HG03196 (cell line): ENCODE measurements at regions not wholly inside any gene's neighbourhood (a gene's known extent, or its start where the extent isn't known, plus 50 kb on each side); places are given as distances from the start of the nearest gene placed in this dataset.
"Not testable (repeated sequence)": the region's sequence is repeated elsewhere in the genome, so short reads cannot be mapped to it uniquely, and the experiment has no call there.

Experiments used
- ATAC-seq: cut with Tn5 transposase; IDR thresholded peaks from one replicate; pipeline ENCODE4 v1.9.1; 2021; ENCODE audit not compliant: unreplicated experiment

DNA sequence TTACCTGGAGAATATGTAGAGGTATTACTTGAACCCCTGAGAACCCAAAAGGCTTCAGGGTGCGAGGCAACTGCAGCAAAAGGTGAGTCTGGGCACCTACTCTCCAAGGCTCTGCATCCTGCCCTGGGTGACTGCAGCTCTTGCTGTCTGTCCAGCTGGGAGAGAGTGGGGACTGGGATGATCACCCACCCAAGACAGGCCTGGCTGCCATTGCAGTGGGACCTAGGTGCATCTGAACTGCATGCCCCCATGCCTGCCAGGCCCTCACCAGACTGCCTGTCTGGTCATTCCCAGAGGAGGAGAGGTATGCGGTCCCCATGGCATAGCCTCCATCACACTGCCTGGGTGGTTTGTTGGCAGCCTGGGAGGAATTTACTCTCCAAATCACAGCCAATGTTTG is 563.9 kb downstream of the TFAP2A start:
- ATAC-seq, result no peak

DNA sequence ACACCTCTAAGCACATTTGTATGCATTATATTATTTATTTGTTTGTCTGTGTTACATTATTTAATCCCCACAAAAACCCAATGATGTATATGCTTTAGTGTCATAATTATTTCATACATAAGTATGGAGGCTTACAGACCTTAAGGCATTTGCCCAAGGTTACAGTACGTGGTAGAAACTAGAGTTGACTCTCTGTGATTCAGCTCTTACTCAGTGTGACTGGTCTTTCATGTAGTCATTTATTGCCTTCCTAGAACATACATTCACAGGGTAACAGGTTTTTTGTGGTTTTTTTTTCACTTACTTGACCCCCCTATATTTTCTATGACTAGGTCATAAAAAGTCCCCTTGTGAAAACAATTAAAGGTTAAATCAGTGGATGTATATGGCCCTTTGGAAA is 566.8 kb downstream of the TFAP2A start:
- ATAC-seq, result no peak

DNA sequence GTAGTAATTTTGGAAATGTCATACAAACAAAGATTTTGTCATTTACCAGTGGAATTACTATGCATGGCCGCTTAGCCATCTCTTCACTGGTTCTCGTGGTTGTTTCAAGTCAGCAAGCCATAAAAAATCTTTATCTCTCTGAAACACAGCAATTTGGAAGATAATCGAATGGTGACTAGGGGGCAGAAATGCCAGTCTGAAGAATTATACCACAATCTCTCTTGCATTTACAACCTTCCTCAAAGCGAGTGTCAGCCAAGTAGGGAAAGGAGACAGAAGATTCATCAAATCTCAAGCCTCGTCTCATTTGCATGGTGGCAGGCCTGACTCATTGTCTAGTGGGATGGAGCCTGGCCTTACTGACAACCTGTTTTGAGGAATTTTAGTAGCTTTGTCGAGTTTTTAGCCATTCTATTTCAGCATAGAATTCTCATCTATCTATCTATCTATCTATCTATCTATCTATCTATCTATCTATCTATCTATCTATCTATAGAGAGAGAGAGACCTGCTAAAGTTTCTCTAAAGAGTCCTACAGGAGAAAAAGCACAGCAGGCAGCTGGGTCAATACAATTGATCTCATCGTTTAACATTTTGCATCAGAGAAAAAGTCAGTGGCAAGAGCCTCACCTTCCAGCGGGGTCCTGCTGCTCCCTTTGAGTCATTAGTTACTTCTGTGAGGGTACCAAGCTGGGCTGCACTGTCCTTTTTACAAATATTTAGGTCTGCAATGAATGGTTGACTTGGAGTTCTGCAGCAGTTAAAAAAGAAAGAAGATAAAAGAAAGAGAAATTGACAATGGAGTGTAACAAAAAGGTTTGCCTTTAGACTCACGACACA is 572.8 kb downstream of the TFAP2A start:
- no peak for ATAC-seq

DNA sequence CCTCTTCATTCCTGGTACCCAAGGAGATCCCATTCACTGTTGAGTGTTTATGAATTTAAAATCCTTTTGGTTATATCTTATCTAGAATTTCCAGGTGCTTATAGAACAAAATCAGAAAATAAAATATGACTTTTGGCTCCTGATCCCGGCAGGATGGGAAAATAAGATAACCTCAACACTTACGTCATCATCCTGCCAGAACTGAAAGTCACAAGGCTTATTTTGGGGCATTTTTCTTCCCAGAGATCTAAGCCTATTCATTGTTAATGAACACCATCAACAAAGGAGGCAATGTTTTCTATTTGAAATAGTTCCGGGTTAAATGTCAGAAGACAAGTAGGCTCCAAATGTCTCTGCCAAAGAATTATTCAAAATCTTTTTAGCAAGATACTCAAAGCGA is 580.6 kb downstream of the TFAP2A start:
- no peak for ATAC-seq

DNA sequence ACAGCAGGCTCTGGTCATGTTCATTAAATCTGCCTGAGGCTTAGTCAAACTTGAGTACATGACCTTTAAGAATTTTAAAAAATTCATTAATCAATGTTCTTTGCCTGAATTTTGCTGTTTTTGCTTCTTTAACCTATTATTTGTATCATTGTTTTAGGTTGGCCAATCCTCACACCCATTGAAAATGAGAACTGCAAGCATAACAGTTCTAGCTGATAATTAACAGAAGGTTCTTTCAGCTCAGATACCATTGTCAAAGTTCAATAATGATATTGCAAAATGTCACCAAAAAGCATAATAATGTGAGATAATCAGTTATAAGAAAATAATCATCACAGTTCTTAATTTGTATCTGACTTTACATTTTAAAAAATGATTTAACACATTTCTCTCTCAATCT is 583.1 kb downstream of the TFAP2A start:
- ATAC-seq, result no peak

DNA sequence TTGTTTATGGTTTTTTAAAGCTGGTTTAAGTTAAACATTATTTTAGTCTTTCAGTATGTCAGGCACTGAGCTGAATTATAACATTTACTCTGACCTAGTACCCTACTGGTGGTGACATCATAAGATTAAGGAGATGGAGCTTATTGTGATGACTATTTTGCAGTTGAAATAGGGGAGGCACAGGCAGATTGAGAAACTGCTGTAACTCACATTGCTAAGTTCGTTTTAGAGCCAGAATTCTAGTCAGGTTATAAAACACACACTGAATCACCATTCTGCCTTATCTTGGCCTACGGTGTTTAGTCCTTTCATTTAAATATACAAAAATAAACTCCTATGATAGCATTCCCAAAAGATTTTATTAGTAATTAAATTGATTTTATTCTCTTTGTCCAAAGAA is 584.1 kb downstream of the TFAP2A start:
- ATAC-seq, result no peak

DNA sequence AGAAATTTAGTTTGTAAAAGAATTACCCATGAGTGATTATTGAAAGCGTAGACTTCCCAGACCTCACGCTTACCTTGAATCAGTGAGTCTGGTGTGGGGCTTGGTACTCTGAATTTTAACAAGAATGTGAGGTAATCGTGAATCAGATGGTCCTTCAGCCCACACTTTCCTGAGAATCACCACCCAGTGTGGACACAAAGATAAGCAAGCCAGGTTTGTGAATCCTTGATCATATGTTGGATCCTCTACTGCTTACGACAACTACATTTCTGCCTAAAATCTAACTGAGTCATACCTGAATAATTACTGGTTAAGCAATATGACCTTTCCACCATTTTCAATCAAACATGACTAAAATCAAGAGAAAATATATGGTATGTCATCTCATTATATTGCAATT is 589.3 kb downstream of the TFAP2A start:
- no peak for ATAC-seq

DNA sequence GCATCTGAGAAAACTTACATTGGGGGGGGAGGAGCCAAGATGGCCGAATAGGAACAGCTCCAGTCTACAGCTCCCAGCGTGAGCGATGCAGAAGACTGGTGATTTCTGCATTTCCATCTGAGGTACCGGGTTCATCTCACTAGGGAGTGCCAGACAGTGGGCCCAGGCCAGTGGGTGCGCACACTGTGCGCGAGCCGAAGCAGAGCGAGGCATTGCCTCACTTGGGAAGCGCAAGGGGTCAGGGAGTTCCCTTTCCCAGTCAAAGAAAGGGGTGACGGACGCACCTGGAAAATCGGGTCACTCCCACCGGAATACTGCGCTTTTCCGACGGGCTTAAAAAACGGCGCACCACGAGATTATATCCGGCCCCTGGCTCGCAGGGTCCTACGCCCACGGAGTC is 604.1 kb downstream of the TFAP2A start:
- not testable (repeated sequence) for ATAC-seq

DNA sequence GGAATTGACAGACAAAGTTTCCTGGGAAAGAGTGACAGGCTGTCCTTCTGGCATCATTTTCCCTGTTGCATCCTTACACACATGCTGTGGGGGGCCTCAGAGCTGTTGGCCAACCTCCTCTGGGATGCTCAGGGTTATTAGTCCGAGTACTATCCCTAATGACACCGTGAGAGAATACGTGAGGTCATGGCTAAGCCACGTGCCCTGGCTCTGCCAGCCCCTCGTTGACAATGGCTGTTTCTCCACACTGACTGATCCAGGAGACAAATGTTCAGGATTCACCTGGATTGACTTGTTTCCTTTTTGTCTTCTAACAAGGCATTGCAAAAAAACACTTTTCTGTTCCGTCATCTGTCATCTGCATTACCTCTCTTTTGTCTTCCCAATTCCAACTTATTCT is 604.6 kb downstream of the TFAP2A start:
- no peak for ATAC-seq

DNA sequence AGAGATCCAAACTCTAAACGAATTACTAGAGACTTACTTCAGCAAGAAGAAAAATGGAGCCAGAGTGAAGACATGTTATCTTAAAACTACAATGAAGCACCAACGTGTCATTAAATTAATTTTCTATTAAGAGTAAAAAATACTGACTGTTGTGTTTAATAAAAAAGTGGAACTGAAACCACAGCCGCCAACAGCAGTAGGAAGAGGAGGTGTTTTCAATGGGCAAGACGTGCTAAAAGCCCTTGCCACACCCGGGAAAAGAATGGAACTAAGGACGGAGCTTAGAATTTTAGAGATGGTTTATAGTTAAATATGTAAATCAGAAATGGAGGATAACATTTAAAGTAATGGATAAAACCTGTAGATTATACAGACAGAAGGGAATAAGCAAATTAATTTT is 608.7 kb downstream of the TFAP2A start:
- no peak for ATAC-seq

DNA sequence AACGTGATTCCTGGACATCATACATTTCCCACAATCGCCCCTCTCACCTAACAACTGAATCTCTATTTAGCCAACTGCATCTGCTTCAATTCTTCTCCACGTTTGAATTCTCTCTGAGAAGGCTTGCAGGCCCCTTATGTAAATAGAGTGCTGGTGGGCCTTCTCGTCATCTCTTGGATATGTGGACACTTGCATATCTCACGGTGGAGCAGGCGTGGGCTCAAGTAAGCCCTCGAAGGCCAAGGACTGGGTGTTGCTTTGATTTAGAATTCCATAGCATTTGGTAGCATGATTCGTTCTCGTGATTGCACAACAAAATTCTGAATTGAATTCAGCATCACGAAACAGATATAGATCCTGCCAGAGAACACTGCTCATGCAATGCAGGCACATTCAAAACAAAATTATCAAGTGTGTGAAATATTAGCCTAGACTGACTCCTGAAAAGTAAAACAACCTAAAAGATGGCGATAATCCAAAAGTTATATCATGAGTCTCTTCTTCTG is 613.6 kb downstream of the TFAP2A start:
- ATAC-seq, result no peak

DNA sequence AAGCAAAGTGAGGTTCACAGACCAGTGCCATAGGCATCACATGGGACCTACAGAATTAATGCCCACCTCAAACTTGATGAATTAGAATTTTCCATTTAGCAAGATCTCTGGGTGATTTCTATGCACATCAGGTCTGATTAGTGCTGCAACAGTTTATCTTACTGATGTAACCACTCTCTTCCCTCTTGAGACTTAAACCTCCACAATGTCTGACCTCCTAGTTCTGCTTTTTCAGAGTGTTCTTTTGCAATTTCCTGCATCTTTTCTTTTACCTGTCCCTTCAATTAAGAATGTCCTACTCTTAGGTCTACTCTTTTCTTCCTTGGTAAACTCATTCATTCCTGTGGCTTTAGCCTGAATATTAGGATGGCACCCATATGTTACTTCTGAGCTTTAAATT is 615.3 kb downstream of the TFAP2A start:
- no peak for ATAC-seq

DNA sequence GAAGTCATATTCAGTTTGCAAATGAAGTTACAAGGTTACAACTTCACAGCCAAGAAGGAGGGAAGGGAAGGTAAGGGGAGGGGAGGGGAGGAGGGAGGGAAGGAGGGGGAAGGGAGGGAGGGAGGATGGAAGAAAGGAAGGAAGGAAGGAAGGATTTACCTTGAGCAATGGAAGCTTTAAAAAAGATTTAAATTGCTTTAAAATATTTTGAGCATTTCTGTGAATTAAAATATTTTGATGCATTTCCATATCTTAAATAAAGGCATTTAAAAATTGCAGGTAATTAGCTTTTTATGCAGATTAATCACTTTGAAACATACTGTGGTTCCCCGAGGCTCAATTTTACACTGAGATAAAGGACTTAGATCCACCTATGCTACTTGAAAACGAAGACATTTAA is 618.0 kb downstream of the TFAP2A start:
- ATAC-seq, result no peak

DNA sequence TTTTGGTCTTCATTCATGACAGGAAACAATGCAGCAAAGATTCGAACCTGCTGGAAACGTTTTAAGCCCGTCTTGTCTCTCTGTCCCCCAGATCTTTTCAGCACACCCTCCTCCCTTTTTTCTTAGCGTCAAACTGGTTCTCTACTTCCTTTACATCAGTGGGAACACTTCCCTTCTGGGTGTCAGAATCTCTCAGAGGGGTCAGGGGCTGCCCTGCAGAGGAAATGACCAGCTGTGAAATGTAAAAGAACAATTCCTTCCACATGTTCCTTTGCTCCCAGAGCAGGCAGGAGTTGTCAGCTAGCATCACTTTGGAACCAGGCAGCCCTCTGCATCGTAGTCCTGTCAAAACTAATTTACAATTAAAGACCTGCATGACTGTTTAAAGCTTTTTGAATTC is 619.0 kb downstream of the TFAP2A start:
- no peak for ATAC-seq

DNA sequence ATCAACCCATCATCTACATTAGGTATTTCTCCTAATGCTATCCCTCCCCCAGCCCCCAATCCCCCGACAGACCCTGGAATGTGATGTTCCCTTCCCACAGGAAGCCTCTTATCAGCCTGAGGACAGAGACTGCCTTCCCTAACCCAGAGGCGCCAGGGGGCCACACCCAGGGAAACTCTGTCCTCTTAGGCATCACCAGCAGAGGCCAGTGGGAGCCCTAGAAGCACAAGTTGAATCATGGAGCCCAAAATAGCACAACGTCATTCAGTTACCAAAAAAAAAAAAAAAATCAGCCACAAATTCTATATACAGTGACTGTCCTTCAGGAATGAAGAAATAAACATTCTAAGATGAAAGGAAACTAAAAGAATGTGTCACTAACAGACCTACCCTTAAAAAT is 625.7 kb downstream of the TFAP2A start:
- no peak for ATAC-seq

DNA sequence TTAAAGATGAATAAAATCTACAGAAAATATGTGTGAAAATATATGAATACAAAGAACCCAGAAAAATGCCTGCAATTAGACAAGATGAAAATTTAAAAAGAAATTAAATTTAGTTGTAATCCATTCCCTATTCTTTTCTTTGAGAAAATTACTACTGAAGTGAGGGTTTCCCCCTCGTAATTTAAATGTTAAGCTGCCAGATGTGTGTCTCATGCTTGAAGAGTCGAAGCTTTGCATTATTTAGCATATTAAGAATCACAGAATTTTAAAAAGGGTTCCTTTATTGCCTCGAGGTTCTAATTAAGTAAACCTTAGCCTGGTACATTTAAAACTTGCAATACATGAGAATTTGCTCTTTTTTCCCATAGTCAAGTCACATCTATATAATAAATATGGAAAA is 630.1 kb downstream of the TFAP2A start:
- ATAC-seq, result no peak

DNA sequence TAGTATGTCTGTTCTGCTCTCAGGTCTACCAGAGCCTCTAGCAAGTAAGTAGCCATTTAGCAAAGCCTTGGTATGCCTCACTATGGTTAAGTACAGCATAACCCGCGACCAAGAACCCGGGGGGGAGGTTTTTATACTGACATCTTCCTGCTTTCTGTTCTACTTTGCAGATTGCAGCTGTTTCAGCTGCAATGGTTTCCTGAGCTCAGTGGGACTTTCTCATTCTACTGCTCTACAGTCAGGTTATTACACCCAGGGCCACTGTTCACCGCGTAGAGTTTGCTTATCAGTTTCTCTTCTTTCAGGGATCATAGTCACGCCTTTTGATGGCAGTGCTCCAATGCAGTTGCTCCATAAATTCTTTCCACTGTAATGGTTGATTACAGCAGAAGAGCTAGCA is 631.3 kb downstream of the TFAP2A start:
- no peak for ATAC-seq

DNA sequence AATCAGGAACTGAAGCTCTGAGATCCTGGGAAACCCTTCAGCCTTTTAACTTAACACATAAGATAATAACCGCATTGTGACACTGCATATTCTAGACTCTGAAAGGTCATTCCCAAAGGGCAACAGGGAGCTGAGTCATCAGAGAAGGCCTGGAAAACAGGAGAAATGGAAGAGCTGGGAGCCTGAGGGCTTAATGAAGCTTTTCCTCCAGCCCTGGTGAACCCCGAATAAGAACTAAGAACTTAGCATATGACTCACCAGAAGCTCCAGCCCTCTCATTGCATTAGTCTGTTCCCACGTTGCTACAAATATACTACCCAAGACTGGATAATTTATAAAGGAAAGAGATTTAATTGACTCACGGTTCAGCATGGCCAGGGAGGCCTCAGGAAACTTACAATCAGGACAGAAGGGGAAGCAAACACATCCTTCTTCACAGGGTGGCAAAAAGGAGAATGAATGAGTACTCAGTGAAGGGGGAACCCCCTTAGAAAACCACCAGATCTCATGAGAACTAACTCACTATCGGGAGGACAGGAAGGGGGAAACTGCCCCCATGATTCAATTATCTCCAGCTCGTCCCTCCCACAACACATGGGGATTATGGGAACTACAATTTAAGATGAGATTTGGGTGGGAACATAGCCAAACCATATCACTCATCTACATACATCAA is 648.5 kb downstream of the TFAP2A start:
- ATAC-seq, result no peak

DNA sequence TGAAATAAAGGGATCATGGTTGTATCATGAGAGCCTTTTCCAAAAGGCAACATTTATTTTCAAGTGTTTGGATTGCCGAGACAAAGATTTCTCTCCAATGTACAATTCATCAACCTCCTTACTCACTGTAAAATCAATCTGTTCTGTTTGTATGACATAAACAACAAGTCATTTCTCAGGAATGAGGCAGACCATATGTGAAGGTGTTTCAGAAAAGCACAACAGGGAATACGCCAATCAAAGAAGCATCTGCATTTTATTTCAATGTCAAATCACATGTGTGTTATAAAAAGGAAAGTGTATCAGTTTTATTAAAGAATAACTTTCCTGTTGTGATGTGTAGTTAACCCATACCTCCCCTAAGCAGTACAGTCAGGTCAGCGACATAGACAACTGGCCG is 653.7 kb downstream of the TFAP2A start:
- ATAC-seq, result no peak

DNA sequence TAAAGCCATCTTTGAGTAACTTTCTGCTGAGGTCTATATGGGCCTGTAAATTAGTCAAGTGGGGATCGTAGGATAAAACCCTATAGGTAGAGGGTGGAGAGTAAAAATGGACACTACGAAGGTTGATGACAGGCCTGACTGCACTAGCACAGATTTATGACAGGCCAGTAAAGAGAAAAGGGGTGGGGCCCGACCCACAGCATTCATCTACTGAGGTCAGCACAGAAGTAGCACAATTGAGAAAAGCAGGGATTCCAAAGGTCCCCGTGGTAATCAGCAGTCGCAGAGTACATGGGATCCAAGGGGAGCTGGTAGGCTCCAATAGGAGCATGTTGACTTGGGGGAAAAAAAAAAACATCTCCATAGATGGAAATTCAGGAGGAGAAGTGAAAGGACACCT is 660.4 kb downstream of the TFAP2A start:
- ATAC-seq, result no peak

DNA sequence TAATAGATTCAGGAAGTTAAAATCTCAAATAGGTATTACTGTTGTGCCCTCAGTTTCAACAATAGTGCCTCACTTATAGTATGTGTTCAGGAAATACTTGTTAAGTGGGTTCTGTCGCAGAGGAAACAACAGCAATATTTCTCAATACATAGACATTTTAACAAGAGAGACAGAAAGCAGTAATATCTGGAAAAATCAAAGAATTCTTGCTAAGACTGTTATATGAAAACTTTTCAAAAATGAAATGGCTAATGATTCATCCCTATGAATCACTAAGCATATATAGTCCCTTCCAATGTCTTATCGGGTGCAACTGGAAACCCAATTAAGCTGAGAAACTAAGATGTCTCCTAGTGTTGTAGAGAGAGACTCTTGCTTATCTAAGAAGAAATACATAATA is 668.9 kb downstream of the TFAP2A start:
- ATAC-seq, result no peak

DNA sequence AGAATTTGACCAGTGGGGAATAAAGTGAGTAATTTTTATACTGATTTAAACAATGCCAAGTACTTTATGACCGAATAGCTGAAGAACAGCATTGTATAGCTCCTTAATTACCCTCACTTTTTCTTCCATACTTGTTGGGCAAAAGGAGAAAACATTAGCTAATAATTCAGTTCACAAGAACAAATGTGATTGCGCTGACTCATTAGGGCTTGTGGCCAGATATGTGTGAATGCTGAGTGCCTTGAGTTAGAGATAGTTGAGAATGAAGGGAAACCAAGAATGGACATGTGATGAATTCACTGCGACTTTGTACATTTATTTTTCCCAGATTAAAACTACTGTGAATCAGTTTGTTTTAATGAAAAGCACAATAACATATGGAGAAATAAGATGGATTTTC is 669.4 kb downstream of the TFAP2A start:
- ATAC-seq, result no peak

DNA sequence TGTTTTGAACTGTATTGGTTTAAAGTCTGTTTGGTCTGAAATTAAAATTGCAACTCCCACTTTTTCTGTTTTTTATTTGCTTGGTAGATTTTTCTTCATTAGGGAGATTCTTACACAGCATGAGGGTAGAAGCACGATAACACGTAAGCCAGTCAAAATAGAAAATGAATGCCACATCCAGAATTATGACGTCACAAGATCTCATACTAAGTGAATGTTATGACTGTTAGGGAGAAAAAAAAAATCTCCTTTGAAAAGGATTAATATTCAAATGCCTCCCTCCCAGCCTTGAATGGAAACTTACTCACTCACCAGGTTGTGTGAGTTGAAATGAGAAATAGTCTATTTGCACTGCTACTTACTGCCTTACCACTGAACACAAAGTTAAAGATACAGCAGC is 670.8 kb downstream of the TFAP2A start:
- no peak for ATAC-seq
